Activated CD8-positive, alpha-beta memory T cell treated with anti-CD3 and anti-CD28 coated beads for 4 hours (primary cell): ENCODE measurements at regions not wholly inside any gene's neighbourhood (a gene's known extent, or its start where the extent isn't known, plus 50 kb on each side); places are given as distances from the start of the nearest gene placed in this dataset.

ENCODE experiments used
- DNase-seq, 2 donors: peaks; one replicate each; pipeline ENCODE4 v3.0.0-alpha.2; 2020; ENCODE audit warnings: low read depth in 2 of 2

DNA sequence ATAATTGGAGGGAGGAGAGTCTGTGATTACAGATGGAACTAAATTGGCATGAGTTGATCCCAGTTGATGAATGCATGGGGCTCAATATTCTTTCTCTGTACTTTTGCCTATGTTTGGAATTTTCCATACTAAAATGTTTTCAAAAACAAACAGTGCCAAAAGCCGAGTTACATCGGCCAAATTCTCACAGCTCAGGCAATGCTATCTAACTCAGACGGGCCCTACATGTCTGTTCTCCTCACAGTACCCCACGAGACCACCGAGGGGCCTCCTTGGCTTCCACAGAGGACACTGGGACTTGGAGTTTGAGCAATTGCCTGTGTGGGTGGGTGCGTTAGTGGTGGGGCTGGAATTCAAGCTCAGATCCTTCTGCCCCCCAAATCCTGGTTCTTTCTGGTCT, 413.2 kb downstream of the CDH26 start:
- DNase-seq, result no peak

DNA sequence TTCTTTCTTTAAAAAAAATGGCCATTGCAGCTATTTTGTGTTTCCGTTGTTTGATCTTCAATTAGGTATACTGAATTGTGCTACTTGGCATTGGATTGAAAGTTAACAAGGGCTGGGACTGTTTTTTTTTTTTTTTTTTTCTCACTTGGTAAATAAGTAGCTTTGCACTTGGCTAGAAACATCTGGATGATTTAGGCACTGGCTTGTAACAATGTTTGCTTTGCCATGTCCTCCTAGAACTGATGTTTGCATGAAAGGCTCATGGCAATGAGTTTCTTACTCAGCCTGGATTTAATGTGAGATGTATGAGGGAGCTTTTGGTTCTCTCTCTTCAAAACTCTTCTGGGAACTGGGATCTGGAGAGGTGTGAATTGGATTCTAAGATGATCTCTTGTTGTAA, 414.1 kb downstream of the CDH26 start:
- DNase-seq, result no peak

DNA sequence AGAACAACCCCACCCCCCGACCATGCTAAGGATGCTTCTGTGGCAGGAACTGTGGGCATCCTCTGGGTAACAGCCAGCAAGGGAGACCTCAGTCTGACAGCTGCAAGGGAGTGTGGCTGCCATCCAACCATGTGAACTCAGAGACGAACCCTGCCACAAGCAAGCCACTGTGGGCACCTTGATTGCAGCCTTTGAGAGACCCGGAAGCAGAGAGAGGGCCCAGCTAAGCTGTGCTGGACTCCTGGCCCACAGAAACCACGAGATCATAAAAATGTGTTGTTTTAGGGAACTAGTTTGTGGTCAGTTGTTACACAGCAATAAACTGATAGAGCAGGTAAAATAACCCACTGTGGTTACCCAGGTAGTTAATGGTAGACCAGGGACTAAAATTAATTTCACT, 414.6 kb downstream of the CDH26 start:
- DNase-seq, result no peak

DNA sequence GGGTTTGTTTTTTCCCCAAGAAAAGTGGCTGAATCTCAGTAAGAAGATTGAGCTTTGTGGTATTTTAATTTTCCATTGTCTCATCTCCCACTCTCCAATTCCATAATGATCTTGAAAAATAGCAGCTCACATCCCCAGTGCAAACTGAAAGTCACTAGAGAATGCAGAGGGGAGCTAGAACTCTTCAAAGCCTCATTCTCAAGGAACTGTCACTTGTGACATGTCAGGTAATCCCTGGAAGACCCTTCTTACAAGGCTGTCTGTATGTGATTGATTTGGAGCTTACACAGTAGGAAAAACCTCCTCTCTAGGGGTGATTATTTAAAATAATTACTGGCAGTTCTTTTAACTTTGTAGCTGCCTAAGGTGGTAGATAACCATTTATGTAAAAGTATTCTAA, 420.4 kb downstream of the CDH26 start:
- DNase-seq, result no peak

DNA sequence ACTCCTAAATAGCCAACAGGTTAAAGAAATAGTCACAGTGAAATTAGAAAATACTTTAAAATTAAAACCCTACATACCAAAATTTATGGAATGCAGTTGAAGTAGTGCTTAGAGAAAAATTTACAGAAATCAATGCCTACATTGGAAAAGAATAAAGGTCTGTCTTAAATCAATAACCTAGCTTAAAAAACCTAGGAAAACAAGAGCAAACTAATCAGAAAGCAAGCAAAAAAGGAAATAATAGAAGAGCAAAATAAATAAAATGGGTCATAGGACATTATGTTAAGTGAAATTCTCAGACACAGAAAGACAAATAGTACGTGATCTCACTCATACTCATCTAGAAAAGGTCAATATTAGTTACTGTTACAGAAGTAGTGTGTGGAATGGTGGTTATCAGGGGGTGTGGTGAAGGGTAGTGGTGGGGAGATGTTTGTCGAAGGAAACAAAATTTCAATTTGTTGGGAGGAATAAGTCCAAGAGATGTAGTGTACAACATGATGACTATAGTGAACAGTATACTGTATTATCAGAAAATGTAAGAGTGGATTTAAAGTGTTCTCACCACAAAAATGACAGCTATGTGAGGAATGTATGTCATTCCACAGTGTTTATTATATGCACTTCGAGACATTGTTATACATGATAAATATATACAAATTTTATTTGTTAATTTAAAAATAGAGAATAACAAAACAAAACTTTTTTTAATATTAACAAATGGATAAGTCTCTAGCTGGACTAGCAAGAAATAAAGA, 423.6 kb downstream of the CDH26 start:
- no peak for DNase-seq

DNA sequence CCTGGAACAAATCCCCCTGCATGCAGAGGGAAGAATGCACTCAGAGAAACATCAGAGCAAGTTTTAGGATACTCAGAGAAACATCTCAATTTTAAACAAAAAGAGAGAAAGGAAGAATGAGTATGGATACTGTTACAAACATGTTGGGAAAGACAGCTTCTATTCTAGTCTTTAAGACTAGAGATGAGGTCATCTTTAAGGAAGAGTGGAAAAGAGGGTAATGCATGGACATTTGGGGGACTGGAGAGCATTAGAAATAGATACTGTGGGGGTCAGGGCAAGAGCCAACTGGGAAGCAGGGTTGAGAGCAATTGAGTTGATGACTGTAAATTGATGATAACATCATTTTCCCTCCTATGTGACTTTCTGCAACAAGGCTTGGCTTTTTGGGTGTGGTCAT, 431.2 kb downstream of the CDH26 start:
- DNase-seq, result no peak

DNA sequence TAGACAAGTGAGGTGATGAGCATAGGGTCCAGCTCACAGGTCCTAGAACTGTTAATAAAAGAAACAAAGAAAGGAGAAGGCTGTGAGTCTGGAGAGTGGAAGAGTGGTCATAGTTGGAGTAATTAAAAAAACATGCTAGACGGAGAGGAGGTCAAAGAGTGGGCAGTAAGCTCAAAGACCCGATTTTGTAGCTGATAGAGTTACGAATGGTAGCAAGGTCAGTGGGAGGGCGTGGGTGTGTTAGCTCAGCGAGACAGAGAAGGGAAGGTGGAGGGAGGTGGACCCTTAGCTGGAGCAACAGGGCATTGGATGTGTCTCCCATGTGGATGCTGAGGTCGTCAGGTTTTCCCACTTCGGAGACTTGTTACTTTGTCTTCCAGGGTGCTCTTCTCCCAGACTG, 431.7 kb downstream of the CDH26 start:
- DNase-seq, result no peak

DNA sequence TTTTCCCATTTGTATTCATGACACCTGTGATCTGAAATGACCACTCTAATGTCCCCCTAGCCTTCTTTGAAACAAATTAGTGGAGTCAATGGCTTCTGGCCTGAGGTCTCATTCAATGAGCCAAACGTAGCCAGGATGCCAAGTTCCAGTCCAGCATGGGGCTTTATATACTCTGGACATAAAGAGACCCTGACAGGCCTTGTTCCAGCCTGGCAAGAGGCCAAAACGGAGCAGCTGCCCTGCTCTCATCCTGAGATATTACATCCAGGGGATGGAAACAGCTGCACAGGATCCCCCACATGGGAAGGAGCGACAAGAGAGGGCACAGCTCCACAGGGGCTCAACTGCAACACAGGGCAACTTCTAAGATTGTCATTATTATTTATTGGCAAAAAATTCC, 437.8 kb downstream of the CDH26 start:
- DNase-seq, result no peak

DNA sequence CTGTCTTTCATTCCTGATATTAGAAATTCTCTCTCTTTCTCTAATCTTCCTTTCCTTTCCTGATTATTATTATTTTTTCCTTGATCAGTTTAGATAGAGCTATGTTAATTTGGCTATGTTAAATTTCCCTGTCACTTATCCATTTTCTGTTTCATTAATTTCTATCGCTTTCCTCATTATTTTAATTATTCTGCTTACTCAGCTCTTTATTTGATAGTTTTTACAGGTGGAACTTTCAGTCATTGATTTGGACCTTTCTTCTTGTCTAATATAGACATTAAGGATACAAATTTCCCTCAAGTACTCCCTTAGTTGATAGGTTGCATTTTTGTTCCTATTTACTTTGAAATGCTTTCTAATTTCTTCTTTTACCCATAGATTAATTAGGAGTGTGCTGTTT, 442.3 kb downstream of the CDH26 start:
- no peak for DNase-seq

DNA sequence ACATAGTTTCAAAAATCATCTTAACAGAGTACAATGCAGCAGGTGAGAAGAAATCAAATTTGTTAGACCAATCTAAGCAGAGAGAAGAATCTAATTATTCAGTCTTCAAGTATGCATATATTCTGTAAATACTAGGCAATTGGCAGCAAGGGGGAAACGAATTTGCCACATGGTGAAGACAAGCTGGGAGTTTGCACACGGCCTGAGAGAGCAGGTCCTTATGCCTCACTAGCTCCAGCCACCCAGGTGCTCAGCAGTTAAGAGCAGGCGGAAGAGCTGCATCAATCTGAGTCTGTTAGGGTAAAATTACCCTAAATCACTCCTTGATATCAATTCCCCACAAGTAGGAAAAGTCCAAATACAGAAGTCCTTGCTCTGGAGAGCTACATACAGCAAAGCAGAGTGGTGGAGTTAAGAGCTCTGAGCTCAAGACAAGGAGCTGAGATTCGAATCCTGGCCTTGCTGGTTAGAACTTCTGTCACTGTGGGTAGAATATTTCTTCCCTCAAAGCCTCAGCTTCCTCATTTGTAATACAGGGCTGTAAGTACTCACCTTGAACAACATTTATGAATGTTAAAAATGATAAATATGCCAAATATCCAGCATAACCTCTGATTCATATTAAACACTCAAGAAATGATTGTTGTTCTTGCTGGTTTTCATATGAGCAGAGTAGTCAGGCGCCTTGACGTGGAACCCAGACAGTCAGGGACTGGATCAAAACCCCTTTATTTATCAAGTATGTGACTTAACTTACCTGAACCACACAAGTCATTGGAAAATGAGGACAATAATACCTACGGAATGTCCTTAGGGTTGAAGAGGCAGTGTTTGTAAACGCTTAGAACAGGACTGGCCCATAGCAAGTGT, 444.2 kb downstream of the CDH26 start:
- no peak for DNase-seq

DNA sequence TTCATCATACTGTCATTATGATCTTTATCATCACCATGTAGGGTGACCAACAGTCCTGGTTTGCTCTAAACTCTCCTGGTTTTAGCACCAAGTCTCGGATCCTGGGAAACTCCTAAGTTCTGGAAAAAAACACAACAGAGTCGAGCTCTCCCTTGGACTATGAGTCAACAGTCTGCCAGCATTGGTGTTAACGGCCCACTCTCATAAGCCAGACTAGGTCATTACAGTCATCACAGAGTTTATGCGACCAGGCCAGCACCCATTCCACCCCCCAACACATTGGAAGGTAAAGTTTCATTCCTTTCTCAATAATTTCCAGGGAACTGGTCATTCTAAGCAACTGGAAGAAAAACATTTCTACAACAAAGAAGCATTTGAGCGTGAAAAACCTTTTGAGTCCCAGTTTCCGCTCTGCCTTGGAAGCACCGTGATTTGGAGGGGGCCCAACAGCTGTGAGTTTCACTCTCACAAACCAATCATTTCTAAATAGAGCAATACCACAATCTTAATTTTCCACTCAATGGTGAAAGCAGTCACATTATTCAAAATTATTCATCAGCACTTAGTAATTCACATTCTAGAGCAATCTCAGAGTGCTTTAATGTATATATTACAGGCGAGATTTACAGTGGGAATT, 445.0 kb downstream of the CDH26 start:
- DNase-seq, result no peak

DNA sequence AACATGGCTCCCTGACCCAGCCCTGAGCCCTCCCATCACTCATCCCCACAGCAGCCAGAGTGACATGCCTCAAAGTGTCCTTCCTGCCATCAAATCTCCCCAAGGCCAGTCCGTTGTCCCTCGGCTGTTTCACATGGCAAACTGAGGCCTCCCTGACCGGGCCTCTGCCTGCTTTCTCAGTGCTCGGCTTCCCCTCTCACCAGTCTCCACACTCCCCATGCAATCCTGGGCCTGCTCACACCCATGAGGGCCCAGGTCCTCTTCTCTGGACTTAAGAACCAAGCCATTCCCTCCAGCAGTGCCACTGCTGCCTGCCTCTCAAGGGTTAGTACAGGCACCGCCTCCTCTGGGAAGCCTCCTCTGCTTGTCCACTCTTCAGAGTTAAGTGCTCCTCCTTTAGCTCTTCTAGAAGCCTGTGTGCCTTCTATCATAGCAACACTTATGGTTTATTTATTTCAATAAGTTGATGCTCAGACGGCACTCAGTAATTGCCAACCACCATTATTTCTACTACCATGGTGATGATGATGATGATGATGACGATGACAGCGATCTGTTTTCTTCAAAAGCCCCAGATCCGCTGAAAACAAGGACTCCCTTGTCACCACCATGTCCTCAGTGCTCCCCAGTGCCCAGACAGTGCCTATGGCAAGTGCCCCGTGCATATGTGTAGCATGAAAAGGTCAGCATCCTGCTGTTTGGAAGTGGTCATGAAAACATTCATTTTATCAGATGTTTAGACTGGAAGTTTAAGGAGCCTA, 449.0 kb downstream of the CDH26 start:
- no peak for DNase-seq

DNA sequence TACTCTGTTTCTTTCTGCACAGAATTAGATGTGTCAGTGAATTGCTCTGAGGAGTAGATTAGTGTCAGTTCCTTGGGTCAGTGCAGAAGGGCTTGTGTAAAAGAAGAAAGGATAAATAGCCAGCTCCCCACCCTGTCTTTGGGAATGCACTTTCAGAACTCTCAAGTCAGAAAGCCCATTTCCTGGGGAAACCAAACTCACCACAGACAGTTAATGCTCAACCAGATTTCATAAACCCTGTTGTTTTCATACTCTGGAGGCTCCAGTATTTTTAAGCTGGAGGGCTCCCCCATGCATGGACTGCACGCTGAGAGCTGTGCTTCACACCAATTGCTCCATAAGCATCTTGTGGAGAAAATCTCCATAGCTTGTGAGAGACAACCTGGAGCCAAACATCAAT, 449.7 kb downstream of the CDH26 start:
- DNase-seq, result no peak

DNA sequence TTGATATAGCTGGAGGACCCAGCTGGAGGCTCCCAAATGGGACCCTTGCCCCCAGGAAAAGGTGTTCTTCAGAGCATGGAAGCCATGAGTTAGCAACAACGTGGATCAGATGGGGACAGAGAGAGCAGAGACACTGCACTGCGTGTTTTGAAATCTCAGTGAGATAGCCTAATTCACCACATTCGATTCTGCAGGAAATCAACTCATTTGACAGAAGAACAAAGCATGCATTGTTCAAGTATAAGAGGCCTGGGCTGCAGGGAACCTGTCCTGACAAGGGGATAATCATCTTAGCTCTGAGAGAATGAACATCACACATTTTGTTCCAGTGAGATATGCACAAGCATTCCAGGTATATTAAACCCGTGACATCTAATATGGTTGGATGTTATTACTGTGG, 450.2 kb downstream of the CDH26 start:
- no peak for DNase-seq

DNA sequence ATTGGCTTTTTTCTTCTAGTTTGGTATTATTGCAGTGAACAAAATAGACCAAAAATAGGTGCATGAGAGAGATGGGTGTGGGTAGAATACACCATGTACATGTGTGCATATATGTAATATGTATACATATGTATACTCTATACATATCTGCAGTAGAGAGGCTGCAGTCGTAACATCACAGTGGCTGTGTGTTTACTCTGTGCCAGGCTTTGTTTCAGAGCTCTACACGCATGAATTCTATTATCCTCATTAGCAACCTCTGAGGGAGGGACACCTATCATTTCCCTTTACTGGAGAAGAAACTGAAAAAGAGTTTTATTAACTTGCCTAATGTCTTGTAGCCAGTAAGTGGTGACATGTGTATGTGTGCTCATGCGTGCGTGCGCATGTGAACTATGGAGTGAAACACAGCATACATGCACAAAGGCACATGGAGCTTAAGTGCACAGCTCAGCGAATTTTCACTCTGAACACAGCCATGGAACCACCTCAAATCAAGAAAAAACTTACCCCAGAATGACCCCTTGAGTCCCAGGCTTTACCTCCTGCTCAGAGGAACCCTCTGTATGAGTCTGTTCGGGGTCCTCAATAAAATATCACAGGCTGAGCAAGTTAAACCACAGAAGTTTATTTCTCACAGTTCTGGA, 452.5 kb downstream of the CDH26 start:
- no peak for DNase-seq

DNA sequence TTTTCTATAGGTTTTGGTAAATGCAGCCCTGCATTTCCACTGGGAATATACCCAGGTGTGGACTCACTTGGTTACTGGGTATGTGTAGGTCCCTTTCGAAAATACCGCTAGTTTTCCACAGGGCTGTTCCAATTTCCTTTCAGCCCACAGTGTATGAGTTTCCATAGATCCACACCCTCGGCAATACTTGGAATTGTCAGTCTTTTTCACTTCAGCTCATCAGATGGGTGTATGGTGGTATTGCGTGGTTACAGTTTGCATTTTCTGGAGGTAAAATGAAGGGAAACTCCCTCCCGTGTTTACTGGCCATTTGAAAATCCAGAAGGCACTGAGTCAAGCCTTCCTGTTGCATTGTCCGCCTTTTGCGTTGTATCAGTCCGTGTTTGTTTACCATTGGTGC, 453.6 kb downstream of the CDH26 start:
- no peak for DNase-seq

DNA sequence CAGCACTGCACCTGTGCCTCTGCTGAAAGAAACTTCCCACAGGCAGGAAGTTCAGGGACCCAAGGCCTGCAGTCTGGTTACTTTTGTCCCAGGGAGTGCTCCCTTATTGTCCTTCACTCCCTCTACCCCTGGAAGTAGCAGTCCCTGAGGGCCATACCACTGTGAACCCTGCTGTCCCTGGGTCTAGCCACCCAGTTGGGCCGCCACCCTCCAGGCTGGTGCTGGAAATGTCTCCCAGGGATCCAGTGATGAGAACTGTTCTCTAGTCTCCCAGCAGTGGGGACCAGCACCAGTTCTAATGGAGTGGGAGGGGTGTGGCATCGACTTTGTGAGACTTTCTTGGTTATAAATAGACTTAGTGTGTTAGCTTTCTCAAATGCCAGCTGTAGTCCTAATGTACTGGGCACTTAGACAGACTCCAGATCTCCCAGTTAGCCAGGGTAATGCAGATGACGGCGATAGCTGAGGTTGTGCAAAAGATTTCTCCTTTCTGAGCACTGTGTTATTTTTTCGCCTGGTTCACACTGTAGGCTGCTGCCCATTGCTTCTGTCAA, 462.5 kb downstream of the CDH26 start:
- DNase-seq, result no peak

DNA sequence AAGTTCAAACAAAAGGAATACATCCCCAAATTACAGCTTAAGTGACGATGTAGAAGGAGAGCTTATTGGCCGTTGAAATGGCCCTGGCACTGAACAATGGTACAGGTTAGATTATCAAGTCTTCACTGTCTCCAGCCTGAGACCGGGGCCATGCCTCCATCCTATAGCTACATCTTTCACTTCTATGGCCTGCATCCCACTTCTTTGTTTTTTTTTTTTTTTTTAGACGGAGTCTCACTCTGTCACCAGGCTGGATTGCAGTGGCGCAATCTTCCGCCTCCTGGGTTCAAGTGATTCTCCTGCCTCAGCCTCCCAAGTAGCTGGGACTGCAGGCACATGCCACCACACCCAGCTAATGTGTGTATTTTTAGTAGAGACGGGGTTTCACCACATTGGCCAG, 464.6 kb downstream of the CDH26 start:
- no peak for DNase-seq

DNA sequence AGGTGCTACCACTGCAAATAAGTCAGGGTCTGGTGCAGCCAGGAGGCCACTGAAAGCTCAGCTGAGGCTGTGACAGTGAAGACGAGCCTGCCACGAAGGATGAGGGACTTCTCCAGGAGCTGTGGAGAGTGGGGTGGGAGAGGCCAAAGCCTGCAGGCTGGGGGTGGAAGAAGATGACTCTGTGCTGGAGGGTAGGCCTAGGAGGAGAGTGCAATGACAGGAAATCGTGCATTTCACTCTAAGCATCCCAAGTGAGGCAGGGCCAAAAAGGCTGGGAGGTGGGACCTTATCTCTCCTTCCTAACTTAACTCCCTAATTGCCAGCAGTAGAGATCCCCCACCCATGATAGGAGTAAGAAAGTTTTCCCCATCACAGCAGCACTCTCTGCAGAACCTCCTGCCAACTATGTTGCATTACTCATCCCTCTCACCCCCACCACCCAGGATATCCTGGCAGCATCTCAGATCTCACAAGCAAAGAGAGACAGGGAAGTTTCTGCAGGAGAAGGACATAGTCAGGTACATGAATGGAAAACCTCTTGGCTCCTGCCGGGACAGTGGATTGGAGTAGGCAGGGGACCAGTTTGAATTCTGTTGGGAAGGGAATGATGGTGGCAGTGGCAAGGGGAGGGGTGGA, 466.2 kb downstream of the CDH26 start:
- DNase-seq, result no peak

DNA sequence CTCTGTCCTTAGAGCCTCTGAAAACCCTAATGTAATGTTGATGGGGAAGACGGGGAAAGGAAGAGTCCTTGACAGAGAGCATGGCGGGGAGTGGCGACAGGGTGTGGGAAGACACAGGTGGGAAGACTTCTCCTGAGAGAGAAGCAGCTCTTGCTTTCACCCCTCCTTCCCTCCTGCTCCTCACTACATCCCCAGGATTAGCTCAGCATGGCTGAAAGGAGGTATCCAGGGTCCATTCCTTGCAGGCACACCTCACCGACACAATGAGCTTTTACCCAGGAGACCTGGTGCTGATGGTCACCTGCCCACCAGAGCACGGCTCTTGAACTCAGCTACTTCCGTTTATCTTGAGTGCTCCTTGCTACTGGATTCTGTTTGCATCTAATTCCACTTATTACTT, 469.3 kb downstream of the CDH26 start:
- no peak for DNase-seq

DNA sequence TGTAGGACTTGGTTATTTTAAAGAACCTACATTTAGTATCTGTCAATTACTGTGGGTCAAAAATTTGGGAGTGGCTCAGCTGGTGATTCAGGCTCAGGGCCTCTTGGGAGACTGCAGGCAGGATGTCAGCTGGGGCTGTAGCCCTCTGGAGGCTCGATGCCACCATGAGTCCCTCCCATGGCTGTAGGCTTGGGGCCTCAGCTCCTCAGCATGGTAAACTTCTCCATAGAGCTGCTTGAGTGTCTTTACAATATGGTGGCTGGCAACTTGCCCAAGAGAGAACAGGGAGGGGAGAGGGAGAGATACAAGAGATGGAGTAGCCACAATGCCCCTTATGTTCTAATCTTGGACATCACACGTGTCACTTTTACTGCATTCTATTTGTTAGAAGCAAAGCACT, 470.4 kb downstream of the CDH26 start:
- DNase-seq, result no peak
